ENCODE measurements at regions not wholly inside any gene's neighbourhood (a gene's known extent, or its start where the extent isn't known, plus 50 kb on each side); places are given as distances from the start of the nearest gene placed in this dataset.

DNA sequence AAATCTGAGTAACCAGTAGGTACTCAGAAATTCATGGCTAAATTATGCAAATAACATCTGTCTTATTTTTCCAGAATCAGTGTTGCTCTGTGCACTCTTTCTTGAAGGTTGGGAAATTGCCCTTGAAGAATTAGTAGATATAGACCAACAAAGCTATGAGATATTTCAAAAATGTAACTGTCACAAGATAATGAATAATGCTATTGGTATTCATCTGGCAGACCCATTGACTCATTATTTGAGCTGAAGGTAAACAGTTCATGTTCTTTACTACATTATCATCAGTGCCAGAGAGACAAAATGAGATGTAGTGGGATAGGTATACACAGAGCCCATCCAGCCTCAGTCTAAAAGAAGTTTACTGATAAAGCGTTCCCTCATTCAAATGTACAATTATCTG lies 274.7 kb downstream of the CASP12 start:
- TF ChIP-seq, protein P1, sequence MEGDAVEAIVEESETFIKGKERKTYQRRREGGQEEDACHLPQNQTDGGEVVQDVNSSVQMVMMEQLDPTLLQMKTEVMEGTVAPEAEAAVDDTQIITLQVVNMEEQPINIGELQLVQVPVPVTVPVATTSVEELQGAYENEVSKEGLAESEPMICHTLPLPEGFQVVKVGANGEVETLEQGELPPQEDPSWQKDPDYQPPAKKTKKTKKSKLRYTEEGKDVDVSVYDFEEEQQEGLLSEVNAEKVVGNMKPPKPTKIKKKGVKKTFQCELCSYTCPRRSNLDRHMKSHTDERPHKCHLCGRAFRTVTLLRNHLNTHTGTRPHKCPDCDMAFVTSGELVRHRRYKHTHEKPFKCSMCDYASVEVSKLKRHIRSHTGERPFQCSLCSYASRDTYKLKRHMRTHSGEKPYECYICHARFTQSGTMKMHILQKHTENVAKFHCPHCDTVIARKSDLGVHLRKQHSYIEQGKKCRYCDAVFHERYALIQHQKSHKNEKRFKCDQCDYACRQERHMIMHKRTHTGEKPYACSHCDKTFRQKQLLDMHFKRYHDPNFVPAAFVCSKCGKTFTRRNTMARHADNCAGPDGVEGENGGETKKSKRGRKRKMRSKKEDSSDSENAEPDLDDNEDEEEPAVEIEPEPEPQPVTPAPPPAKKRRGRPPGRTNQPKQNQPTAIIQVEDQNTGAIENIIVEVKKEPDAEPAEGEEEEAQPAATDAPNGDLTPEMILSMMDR (IDR thresholded peaks at IDR 0.05): no peak
- TF ChIP-seq POLR2A (IDR thresholded peaks at IDR 0.05): no peak
